Cardiac septum (tissue), 1 donor: ENCODE measurements at regions not wholly inside any gene's neighbourhood (a gene's known extent, or its start where the extent isn't known, plus 50 kb on each side); places are given as distances from the start of the nearest gene placed in this dataset.

Experiments
- DNase-seq: peaks from one replicate; pipeline ENCODE4 v3.0.0-alpha.2; 2020; ENCODE audit warnings: low spot score
- intact Hi-C: fragments of 100-400 bp; cut with DNase I; formaldehyde crosslinking; loops from one replicate; pipeline ENCODE4 v1.14.0; 2022
- donor health status: DM: no; HTN: no; CAD: no.

DNA sequence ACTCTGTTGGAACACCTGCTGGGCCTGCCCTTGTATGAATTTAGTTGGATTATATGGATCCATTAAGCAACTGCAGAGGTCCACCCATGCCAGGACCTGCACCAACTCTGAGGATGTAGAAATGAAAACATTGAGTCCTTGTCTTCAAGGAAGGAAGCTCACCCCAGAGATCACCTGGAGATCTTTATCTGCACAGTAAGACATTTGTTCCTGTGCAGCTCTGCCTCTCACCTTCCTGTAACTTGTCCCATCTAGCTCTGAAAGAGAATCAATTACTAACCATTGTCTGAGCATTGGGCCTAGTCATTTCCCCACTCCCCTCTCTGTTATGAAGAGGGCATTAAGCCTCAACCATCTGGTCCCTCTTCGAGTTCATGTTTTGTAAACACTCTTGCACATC lies 105.2 kb upstream of the YWHAQ start:
- intact Hi-C loops: no loop called here
- DNase-seq: no peak

- intact Hi-C loops: no loop called here
- DNase-seq: no peak
Observed at GRCh38 chr2:9737053-9737875, 106.0 kb upstream of the TAF1B start.

- intact Hi-C loops: loop anchor here (2.0 kb wide), 2 partner anchors 21 to 45 kb away; no protein-coding TSS in a partner anchor
- DNase-seq: no peak
Observed at GRCh38 chr2:9738062-9738461, 105.2 kb upstream of the TAF1B start.

GRCh38 chr2:9738535-9739496 lies 104.5 kb upstream of the TAF1B start:
- peak; percentile 82 for DNase-seq
- intact Hi-C loops: loop anchor here (1.0 to 2.0 kb wide), 3 partner anchors 20 to 184 kb away; partner anchors contain the start of gene ADAM17

DNA sequence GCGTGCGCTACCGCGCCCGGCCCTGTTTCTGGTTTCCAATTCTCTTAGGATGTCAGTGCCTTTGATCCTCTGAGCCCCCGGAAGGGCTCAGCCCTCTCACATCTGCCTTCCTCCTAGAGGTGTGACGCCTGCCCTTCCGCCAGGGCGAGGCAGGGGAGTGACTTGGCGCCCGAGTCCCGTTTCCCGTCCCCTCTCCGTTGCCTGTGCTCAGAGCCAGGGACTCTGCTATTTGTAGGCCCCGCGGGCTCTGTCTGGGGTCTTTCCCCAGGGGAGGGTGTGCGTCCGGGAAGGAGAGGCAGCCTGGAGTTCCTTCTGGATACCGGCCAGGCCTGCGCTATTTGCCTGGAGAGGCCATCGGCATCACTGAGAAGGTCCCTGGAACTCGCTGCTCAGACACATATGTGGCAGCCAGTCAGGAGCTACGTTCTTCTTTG lies 103.7 kb upstream of the TAF1B start:
- intact Hi-C loops: loop anchor here (1.0 to 2.0 kb wide), 3 partner anchors 19 to 184 kb away; partner anchors contain the start of gene ADAM17

DNA sequence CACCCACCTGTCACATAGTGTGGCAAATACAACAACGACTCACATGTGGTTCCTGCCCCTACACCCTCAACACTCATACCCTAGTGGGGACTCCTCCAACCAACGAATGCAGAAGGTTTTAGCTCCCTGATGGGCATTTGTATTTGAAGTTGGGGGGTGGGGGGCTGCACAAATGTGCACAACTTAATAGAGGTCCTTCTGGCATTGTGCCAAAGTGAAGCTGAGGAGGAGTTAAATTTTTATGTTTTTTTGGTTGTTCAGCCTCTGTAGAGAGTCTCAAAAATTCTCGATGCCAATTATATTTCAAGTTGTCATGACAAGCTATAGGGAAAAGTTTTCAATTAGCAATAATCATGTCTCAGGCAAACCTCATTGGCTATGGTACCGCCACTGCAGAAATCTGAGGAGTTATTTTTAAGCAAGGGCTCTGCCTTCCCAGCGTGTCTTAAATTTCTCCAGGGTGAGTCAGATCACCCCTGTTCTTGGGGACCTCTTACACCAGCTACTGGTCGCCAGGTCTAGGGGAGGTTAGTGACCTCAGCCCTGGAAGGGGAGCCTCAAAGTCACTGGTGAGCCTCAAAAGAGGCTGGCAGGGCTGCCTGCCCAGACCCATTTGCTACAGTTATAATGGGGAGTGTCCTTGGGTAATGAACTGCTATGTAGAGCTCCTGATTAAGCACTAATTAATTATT lies 102.7 kb upstream of the TAF1B start:
- DNase-seq: no peak
- intact Hi-C loops: no loop called here

More for the DNA sequence above, 103.7 kb upstream of the TAF1B start:
- peak; percentile 89 for DNase-seq

DNA sequence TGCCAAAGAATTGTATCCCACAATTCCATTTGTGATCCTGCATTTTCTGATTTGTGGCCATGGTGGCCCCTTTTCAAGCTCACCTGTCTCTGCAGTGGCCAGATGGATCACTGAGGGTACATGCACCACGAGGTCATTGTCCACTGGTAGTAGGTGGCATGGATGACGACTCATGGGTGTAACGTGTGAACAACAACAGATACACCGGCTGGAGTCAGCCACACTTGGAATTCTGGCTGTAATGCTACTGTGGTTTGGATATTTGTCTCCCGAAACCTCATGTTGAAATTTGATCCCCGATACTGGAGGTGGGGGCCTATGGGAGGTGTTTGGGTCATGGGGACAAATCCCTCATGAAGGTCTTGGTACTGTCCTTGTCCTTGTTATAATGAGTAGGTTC lies 102.2 kb upstream of the TAF1B start:
- DNase-seq: no peak
- intact Hi-C loops: no loop called here

- DNase-seq: no peak
- intact Hi-C loops: no loop called here
Observed at GRCh38 chr2:9742601-9743000, 100.7 kb upstream of the TAF1B start.

DNA sequence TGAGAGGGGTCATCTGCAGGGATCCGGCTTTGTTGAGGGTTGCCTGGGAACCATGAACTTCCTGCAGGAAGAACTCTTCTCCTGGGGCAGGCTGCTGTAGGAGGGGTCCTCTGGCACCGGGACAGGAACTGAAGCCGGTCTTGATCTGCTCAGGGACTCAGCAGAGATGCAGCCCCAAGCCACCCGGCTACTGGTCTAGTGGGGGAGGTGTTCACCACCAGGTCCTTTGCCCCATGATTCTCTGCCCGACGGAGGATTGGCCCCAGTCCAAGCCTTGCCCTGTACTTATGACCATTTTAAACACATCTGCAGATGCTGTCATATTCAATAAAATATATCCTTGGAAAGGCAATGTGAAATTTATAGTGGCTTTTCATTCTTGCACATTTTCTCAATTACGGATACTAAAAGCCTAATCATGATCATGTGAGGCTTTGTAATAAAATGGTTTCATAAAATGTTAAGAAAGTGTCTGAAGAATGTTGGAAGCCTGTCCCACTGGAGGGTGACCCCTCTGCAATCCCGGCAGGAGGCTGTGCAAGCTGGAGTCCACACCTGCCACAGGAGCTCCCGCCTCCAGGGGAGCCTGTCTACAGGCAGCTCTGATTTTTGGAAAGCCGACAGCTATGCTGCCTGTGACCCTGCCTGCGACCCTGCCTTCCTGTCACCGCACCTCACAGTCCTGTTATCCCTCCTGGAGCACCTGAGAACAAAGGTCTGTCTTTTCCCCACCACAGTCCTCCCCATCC lies 98.8 kb upstream of the TAF1B start:
- DNase-seq: no peak
- intact Hi-C loops: no loop called here

GRCh38 chr2:9745153-9745899 lies 97.9 kb upstream of the TAF1B start:
- DNase-seq: no peak
- intact Hi-C loops: no loop called here

DNA sequence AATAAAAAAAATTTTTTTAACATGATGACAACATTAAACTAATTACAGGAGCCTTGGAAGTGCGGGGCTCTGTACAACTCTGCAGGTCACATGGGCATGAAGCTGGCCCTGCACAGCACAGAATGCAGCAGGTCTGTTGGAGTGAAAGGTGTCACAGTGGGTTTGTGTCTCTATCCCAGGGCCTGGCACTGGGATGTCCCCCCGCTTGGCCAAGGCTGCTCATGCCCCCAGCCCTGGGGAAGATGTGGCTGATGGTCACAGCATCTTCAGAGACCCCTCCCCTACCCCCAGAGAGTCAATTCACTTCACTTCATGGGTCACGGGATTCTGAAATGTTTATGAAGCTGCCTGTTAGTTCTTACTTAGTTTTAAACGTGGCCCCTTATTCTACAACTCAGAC lies 95.9 kb upstream of the TAF1B start:
- no peak for DNase-seq
- intact Hi-C loops: no loop called here

DNA sequence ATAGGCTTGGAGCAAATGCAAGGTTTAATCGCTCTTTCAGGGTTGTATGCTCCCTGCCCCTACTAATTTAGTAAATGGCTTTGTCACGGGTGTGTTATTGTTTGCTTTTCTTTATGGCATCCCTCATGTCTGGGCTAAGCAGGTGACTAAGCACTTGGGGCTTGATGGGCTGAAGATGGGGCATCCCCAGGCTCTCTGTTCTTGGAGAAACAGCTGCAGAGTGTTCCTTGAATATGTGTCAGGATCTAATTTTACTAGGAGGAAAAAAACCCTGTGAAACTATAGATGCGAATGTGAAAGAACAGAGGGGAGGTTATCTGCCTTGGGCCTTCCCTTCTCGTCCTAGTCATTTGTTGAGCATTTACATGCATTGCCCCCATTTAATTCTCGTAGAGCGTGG lies 94.7 kb upstream of the TAF1B start:
- intact Hi-C loops: no loop called here

GRCh38 chr2:9749546-9750223 lies 93.6 kb upstream of the TAF1B start:
- intact Hi-C loops: no loop called here
- no peak for DNase-seq

More for the DNA sequence above, 94.7 kb upstream of the TAF1B start:
- no peak for DNase-seq

- intact Hi-C loops: no loop called here
- DNase-seq: no peak
Observed at GRCh38 chr2:9750224-9751215, 92.8 kb upstream of the TAF1B start.

- DNase-seq: no peak
- intact Hi-C loops: no loop called here
Observed at GRCh38 chr2:9751831-9752230, 91.4 kb upstream of the TAF1B start.

GRCh38 chr2:9752441-9753275 lies 90.6 kb upstream of the TAF1B start:
- intact Hi-C loops: no loop called here
- DNase-seq: no peak
